HL-60 (cell line): ENCODE measurements at regions not wholly inside any gene's neighbourhood (a gene's known extent, or its start where the extent isn't known, plus 50 kb on each side); places are given as distances from the start of the nearest gene placed in this dataset.

Experiments
- DNase-seq, 2 experiments: peaks; one replicate each; pipeline ENCODE4 v3.0.0-alpha.2; 2010 to 2020; ENCODE audit warnings: low read depth in 1 of 2, low spot score in 1 of 2
- H3K27ac ChIP-seq: fragments of 250-450 bp; sonication (Bioruptor Pico); replicated peaks from 2 replicates; pipeline ENCODE4 v1.5.1; 2020; ENCODE audit warnings: mild to moderate bottlenecking, moderate library complexity
- H3K27me3 ChIP-seq: fragments of 250-450 bp; sonication (Bioruptor Pico); 2 replicates; pipeline ENCODE4 v1.5.1; 2021; ENCODE audit warnings: mild to moderate bottlenecking, moderate library complexity; ENCODE audit not compliant: insufficient read depth, poor library complexity, severe bottlenecking
- H3K4me3 ChIP-seq: replicated peaks from 2 replicates; pipeline ENCODE4 v1.5.1; 2011; ENCODE audit warnings: mild to moderate bottlenecking, control low read depth, low read length; ENCODE audit not compliant: insufficient read depth
- GABPA ChIP-seq: IDR thresholded peaks from 2 replicates; pipeline ENCODE4 v1.6.1; 2012; ENCODE audit warnings: low read depth
- POLR2AphosphoS5 ChIP-seq: IDR thresholded peaks from 2 replicates; pipeline ENCODE4 v1.6.1; 2012; ENCODE audit warnings: low read depth
- SPI1 ChIP-seq: IDR thresholded peaks from 2 replicates; pipeline ENCODE4 v1.6.1; 2012; ENCODE audit warnings: low read depth, mild to moderate bottlenecking, borderline replicate concordance
- TF ChIP-seq, protein P1 (sequence below): IDR thresholded peaks from one replicate; pipeline ENCODE4 v1.5.1; 2011; ENCODE audit warnings: low read length, control low read depth, inconsistent platforms; ENCODE audit not compliant: insufficient read depth
- TF ChIP-seq, protein P2 (sequence below): IDR thresholded peaks from 2 replicates; pipeline ENCODE4 v1.6.1; 2012; ENCODE audit warnings: low read depth; ENCODE audit not compliant: insufficient replicate concordance

DNA sequence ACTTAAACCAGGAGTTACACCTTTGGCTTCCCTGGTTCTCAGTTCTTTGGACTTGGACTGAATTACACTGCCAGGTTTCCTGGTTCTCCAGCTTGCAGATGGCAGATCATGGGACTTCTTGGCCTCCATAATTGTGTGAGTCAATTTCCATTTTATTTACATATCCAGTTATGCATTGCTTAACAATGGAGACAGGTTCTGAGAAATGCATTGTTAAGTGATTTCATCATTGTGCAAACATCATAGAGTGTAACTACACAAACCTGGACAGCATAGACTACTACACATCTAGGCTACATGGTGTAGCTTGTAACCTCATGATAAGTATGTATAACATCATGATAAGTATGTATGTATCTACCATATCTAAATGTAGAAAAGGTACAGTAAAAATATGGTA is 276.1 kb upstream of the BTG1 start:
- no peak overlapping the region for H3K27ac ChIP-seq
- no peak overlapping the region for H3K4me3 ChIP-seq
- no peaks in the 10 kb centered on the region for H3K27me3 ChIP-seq
- TF ChIP-seq, protein P1, sequence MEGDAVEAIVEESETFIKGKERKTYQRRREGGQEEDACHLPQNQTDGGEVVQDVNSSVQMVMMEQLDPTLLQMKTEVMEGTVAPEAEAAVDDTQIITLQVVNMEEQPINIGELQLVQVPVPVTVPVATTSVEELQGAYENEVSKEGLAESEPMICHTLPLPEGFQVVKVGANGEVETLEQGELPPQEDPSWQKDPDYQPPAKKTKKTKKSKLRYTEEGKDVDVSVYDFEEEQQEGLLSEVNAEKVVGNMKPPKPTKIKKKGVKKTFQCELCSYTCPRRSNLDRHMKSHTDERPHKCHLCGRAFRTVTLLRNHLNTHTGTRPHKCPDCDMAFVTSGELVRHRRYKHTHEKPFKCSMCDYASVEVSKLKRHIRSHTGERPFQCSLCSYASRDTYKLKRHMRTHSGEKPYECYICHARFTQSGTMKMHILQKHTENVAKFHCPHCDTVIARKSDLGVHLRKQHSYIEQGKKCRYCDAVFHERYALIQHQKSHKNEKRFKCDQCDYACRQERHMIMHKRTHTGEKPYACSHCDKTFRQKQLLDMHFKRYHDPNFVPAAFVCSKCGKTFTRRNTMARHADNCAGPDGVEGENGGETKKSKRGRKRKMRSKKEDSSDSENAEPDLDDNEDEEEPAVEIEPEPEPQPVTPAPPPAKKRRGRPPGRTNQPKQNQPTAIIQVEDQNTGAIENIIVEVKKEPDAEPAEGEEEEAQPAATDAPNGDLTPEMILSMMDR: no peak
- no peak for TF ChIP-seq GABPA
- TF ChIP-seq, protein P2, sequence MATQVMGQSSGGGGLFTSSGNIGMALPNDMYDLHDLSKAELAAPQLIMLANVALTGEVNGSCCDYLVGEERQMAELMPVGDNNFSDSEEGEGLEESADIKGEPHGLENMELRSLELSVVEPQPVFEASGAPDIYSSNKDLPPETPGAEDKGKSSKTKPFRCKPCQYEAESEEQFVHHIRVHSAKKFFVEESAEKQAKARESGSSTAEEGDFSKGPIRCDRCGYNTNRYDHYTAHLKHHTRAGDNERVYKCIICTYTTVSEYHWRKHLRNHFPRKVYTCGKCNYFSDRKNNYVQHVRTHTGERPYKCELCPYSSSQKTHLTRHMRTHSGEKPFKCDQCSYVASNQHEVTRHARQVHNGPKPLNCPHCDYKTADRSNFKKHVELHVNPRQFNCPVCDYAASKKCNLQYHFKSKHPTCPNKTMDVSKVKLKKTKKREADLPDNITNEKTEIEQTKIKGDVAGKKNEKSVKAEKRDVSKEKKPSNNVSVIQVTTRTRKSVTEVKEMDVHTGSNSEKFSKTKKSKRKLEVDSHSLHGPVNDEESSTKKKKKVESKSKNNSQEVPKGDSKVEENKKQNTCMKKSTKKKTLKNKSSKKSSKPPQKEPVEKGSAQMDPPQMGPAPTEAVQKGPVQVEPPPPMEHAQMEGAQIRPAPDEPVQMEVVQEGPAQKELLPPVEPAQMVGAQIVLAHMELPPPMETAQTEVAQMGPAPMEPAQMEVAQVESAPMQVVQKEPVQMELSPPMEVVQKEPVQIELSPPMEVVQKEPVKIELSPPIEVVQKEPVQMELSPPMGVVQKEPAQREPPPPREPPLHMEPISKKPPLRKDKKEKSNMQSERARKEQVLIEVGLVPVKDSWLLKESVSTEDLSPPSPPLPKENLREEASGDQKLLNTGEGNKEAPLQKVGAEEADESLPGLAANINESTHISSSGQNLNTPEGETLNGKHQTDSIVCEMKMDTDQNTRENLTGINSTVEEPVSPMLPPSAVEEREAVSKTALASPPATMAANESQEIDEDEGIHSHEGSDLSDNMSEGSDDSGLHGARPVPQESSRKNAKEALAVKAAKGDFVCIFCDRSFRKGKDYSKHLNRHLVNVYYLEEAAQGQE: no peak
- no peak for DNase-seq

DNA sequence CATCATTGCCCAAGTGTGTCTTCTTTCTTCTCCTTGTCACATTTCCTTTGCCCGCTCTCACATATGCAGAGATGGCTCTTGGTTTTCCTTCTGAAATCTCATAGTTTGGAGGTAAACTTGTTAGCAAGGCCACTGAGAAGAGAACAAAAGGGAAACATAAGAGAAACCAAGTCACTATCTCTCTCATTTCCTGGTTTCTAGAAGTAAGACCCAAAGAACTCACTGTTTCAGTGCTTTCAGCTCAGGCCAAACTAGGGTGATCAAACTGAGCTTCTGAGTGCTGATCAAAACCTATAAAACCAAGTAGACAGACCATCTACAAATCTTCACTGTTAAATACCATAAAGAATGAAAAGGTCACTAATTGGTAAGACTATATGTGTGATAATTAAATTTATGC is 275.4 kb upstream of the BTG1 start:
- no peak overlapping the region for H3K4me3 ChIP-seq
- H3K27me3 ChIP-seq: no peaks in the 10 kb centered on the region
- no peak for DNase-seq
- no peak overlapping the region for H3K27ac ChIP-seq
- TF ChIP-seq, protein P2: no peak
- TF ChIP-seq, protein P1: no peak
- TF ChIP-seq POLR2AphosphoS5 (no peak), SPI1 (no peak), GABPA (no peak)

DNA sequence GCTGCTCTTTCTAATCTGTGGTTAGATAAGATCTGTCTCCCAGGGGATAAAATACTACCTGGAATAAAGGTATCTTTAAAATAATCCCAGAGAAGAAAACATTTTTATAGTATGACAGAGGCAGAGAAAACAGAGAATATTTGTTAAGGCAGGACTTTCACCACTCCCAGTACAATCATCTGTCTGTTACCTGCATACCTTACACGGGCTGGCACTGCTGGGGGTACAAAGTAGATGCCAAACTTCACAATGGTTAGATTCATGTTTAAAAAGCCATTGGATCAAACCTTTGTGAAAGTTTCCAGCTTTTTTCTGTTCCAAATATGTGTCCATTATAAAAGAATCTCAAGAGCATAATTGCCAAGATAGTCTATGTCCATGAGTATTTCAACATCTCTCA is 273.6 kb upstream of the BTG1 start:
- DNase-seq: no peak
- Histone ChIP-seq H3K27ac (no peak overlapping the region), H3K4me3 (no peak overlapping the region), H3K27me3 (no peaks in the 10 kb centered on the region)
- TF ChIP-seq SPI1 (no peak), POLR2AphosphoS5 (no peak), GABPA (no peak)
- TF ChIP-seq, protein P2: no peak
- TF ChIP-seq, protein P1: no peak
